HG03097 (cell line): ENCODE measurements at regions not wholly inside any gene's neighbourhood (a gene's known extent, or its start where the extent isn't known, plus 50 kb on each side); places are given as distances from the start of the nearest gene placed in this dataset.

ENCODE experiments used
- ATAC-seq: cut with Tn5 transposase; IDR thresholded peaks from one replicate; pipeline ENCODE4 v1.9.1; 2021; ENCODE audit not compliant: unreplicated experiment, low FRiP score

- ATAC-seq, result no peak
These were observed 351.4 kb upstream of the CDH4 start for GRCh38 chr20:60900618-60901017.

- no peak for ATAC-seq
These were observed 350.2 kb upstream of the CDH4 start for GRCh38 chr20:60901831-60902230.

GRCh38 chr20:60903325-60903971, 348.6 kb upstream of the CDH4 start:
- ATAC-seq, result no peak

DNA sequence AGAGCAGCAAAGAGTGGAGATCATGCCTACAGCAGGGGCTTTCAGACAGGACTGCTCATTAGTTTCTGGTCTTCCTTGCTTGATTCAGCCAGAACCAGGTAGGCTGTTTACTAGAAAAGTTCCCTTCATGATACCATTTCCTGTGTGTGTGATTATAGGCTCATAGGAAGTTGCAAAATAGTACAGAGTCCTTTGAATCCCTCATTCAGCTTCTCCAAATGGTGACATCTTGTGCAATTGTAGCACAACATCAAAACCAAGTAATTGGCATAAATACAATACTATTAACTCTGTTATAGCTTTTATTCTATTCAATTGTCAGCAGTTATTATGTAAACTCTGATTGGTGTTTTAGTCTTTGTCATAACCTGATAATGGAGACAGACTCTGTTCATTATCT, 347.3 kb upstream of the CDH4 start:
- ATAC-seq, result no peak

DNA sequence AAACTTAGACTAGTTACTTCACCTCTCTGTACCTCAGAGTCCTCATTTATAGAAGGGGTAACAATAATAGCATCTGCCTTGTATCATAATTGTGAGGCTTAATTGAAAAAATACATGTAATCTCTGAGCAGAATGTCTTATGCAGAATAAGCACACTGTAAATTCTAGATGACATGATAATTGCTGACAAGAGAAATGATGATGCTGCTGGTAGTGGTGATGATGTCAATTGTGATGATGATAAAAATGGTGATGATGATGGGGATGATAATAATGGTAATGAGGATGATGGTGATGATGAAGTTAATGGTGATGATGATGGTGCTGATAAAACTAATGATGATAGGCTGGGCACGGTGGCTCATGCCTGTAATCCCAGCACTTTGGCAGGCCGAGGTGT, 346.1 kb upstream of the CDH4 start:
- no peak for ATAC-seq

DNA sequence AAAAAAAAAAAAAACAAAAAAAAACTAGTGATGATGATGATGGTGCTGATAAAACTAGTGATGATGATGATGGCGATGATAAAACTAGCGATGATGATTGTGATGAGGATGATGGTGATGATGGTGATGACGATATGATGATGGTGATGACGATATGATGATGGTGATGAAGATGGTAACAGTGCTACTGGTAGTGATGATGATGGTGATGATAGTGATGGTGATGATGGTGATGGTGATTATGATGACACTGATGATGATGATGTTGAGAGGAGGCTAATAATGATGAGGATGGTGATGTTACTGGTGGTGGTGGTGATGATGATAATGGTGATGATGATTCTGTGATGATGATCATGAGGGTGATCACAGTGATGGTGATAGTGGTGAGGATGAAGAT, 345.5 kb upstream of the CDH4 start:
- ATAC-seq, result no peak

GRCh38 chr20:60913298-60913697, 338.8 kb upstream of the CDH4 start:
- no peak for ATAC-seq

- ATAC-seq, result no peak
These were observed 330.9 kb upstream of the CDH4 start for GRCh38 chr20:60921022-60921622.

DNA sequence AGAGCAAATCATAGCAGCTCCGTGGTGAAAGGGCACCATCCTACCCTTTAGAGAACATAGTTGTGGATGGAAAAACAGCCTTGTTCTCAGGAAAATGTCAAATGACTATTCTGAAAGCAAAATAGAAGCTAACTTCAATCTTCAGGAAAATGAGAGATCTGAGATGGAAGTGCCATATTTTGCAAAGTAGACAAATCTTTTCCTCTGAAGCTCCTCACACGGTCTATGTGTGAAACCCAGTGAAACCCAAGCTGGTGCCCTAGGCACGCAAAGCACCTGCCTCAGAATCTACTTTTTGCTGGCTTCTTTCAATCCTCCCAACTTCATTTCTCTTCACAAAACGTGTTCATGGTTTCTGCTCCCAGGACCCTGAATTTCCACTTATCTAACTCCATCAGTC, 325.2 kb upstream of the CDH4 start:
- ATAC-seq, result no peak

DNA sequence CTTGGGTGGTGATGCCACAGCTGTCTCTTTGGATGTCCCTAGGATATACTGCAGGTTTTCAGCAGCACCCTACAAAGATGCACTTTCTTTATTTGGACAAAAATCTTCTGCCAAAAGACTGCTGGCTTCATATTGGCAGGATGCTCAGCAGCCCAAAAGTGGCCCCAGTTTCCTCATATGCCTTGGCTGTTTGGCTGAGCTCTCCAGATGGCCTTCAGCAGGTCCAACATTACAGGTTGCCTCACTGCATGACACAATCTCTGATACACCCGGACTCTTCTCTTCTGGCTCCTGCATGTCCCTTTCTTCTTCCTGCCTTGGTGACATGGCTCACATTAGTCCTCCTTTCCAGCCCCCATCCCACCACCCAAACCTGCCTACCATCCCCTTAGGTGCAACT, 323.7 kb upstream of the CDH4 start:
- no peak for ATAC-seq

DNA sequence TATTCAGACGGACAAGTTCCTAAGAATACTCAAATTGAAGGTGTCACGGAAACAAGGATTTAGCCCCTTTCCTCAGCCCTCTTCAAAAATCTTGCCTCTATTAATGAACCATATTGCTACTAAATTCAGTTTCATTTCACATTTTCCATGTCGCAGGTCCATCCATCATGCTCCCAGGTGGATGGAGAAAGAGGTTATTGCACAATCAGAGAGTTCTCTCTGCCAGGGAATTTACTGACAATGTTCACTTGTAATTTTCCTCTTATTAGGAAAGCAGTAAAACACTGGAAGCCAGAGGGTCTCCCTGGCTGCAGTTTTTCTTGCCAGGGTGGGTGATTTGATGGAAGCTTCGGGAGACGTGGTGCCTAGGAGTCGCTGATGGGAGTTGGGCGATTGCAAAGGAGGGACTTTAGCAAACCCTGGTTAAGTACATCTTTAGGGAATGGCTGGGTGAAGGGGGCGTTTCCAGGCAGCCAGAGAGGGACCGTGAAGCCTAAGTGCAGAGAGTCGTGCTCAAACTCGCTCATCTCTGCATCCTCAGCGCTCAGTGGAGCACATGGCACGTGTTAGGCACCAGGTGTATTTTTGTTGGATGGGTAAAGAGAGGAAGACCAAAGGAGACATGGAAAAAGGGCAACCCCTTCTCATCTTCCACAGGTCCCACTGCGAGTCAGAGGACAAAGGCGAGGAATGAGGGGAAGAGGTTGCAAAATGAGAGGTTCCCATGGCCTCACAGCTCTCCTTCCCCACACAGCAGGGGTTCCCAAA, 321.9 kb upstream of the CDH4 start:
- ATAC-seq, result no peak

DNA sequence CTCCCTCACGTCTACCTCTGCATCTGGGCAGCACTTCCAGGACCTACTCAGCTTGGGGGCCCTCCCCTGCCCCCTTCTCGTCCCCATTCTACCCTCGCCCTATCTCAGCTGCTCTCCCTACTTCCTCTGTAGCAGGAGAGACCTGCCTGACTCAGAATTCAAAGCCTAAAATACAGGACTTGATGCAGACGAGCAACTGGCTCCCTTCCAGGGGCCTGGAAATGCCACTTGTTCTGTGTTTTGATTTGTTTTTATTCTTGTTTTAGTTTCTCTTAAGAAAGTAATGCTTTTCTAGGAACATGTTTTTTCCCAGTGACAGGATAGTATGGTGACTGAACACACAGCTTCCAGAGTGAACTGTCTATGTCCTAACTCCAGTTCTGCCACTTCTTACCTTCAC, 320.4 kb upstream of the CDH4 start:
- no peak for ATAC-seq

DNA sequence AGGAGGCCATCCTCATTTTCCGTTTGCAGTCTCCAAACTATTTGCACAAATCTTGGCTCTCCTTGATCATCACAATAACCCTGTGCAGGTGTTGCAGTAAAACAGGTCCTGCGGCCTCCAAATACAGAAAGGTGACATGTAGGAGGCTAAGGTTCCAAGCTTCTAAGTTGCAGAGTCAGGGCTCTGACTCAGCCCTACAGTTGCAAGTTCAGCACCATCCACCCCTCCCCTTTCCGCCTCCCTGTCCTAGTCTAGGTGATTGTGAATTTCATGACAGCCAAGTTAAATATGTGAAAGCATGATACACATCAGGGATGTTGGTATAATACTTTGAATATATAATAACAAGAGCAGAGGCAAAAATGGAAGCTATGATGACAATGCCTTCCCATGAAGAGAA, 317.3 kb upstream of the CDH4 start:
- ATAC-seq, result no peak

- ATAC-seq, result no peak
These were observed 316.1 kb upstream of the CDH4 start for GRCh38 chr20:60935971-60936370.

DNA sequence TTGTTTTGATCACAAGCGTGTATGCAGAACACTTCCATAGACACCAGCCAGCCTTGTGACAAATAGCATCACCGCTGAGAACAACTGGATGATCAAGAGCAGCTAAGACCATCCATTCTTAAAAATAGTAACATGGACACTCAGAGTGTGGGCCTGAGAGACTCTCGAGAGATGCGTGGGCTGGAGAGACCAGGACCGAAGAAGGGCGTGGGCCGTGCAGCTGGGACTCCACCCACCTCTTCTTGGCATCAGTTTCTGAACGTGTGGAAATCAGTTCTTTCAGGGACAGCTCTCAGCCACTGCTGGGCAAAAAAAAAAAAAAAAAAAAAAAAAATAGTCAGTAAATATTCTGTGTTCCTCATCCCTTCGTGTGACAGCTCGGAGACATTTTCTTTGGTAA, 314.5 kb upstream of the CDH4 start:
- ATAC-seq, result no peak

- ATAC-seq, result no peak
These were observed 310.7 kb upstream of the CDH4 start for GRCh38 chr20:60941379-60941778.

DNA sequence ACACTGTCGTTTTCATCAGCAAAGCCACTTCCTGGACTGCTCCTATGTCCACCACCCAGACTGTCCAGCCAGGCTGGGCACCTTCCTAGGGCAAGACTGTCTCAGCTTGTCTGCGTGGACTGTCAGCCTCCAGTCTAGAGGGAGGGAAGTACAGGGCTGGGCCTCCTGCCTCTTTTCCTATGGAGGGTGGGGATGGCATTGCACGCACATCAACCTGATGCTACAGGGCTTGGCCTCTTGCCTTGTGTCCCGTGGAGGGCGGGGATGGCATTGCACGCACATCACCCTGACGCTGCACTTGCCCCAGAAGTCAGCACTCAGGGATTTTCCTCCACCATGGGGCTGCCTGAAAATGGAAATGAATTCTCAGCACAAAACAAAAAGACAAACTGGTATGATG, 304.2 kb upstream of the CDH4 start:
- ATAC-seq, result no peak

GRCh38 chr20:60948224-60948623, 303.8 kb upstream of the CDH4 start:
- ATAC-seq, result no peak

DNA sequence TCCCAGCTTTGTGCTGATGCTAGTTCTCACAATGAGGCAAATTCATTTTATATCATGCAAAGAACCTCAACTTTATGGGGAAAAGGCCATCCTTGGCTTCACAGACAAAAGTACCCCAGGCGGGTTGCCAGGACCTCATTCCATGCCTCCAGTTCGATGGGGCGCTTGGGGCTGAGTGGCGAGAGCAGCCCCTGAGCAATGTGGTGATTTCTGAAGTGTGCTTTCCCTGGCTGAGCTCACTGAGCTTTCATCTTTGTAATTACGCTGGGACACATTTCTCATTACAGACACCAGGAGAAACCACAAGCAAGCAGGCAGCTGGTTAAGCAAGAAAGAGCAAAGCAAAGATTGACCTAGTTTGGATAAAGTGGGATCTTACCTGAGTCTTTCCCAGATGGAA, 301.5 kb upstream of the CDH4 start:
- no peak for ATAC-seq

GRCh38 chr20:60950974-60951373, 301.1 kb upstream of the CDH4 start:
- no peak for ATAC-seq

- ATAC-seq, result no peak
These were observed 299.2 kb upstream of the CDH4 start for GRCh38 chr20:60952861-60953260.

- ATAC-seq, result no peak
These were observed 298.7 kb upstream of the CDH4 start for GRCh38 chr20:60953321-60953720.
